Mesothelial cell of epicardium (in vitro differentiated cells): ENCODE measurements at regions not wholly inside any gene's neighbourhood (a gene's known extent, or its start where the extent isn't known, plus 50 kb on each side); places are given as distances from the start of the nearest gene placed in this dataset.

Experiments used
- DNase-seq, 2 experiments: peaks; one replicate each; pipeline ENCODE4 v3.0.0; 2021; ENCODE audit warnings: low spot score in 2 of 2; ENCODE audit not compliant: unreplicated experiment in 2 of 2
- H3K27ac Mint-ChIP-seq: 2 replicates; pipeline ENCODE4 v1.8.0; 2021; ENCODE audit warnings: mixed read lengths
- H3K27me3 Mint-ChIP-seq: 2 replicates; pipeline ENCODE4 v1.8.0; 2021; ENCODE audit warnings: low read depth, mixed read lengths
- H3K36me3 Mint-ChIP-seq: 2 replicates; pipeline ENCODE4 v1.8.0; 2021; ENCODE audit warnings: mixed read lengths
- H3K4me1 Mint-ChIP-seq: 2 replicates; pipeline ENCODE4 v1.8.0; 2021; ENCODE audit warnings: mixed read lengths
- H3K4me3 Mint-ChIP-seq: 2 replicates; pipeline ENCODE4 v1.8.0; 2021; ENCODE audit warnings: mild to moderate bottlenecking, moderate library complexity, mixed read lengths
- H3K9me3 Mint-ChIP-seq: 2 replicates; pipeline ENCODE4 v1.8.0; 2021; ENCODE audit warnings: mixed read lengths
- CTCF ChIP-seq: fragments of 200-600 bp; sonication (generic); IDR thresholded peaks from one replicate; pipeline ENCODE4 v1.5.0; 2021; ENCODE audit warnings: antibody characterized with exemption; ENCODE audit not compliant: unreplicated experiment

- DNase-seq, result no peak
- no peak for TF ChIP-seq CTCF
- Mint-ChIP-seq H3K4me3 (no peak overlapping the region), H3K4me1 (no peaks in the 10 kb centered on the region), H3K27ac (no peak overlapping the region), H3K27me3 (peaks cover 39% of the 10 kb centered on the region), H3K9me3 (no peaks in the 10 kb centered on the region), H3K36me3 (no peaks in the 10 kb centered on the region)
These were observed 50.0 kb upstream of the CHD6 start for GRCh38 chr20:41668057-41668749.
